IMR-90 (cell line): ENCODE measurements at regions not wholly inside any gene's neighbourhood (a gene's known extent, or its start where the extent isn't known, plus 50 kb on each side); places are given as distances from the start of the nearest gene placed in this dataset.

Experiments used
- ATAC-seq: fragments of 200-7000 bp; cut with Tn5 transposase; 2 replicates; pipeline ENCODE4 v1.9.1; 2020; ENCODE audit warnings: low read depth, mild to moderate bottlenecking, moderate library complexity
- BruUV-seq: library from RNA; stranded (reverse); fragments of 400-500 nt; replicated peaks from 2 replicates; lab custom pipeline; 2021; lab: Mats Ljungman, UMichigan
- CTCF ChIA-PET: fragments of 300-600 bp; formaldehyde crosslinking; extraction: SDS; loops from one replicate; lab custom pipeline; 2021; ENCODE audit warnings: antibody characterized with exemption; lab: Yijun Ruan, JAX
- POLR2A ChIA-PET: fragments of 300-600 bp; sonication (Branson Sonifier 250); formaldehyde crosslinking; loops from one replicate; lab custom pipeline; 2022; ENCODE audit warnings: antibody characterized with exemption; ENCODE audit not compliant: unreplicated experiment; lab: Charles Lee
- DNase-seq: peaks from one replicate; pipeline ENCODE4 v3.0.0; 2013
- H2AFZ ChIP-seq: replicated peaks from 2 replicates; pipeline ENCODE3; 2013; ENCODE audit warnings: low read length, mild to moderate bottlenecking; ENCODE audit not compliant: poor library complexity
- H2AK5ac ChIP-seq: 2 replicates; pipeline ENCODE4 v1.6.1; 2013; ENCODE audit warnings: low read depth, low read length, inconsistent platforms
- H2AK9ac ChIP-seq: replicated peaks from 2 replicates; pipeline ENCODE3; 2013; ENCODE audit warnings: mild to moderate bottlenecking, low read depth, low read length, moderate library complexity; ENCODE audit not compliant: poor library complexity
- H2BK120ac ChIP-seq: 2 replicates; pipeline ENCODE4 v1.6.1; 2013; ENCODE audit warnings: low read depth, low read length, inconsistent platforms
- H2BK15ac ChIP-seq: 3 replicates; pipeline ENCODE4 v1.6.1; 2013; ENCODE audit warnings: low read depth, low read length, inconsistent platforms
- H2BK20ac ChIP-seq: 2 replicates; pipeline ENCODE4 v1.6.1; 2013; ENCODE audit warnings: low read depth, mild to moderate bottlenecking, inconsistent platforms, low read length, moderate library complexity
- H2BK5ac ChIP-seq: 2 replicates; pipeline ENCODE4 v1.6.1; 2013; ENCODE audit warnings: mild to moderate bottlenecking, low read depth, low read length, inconsistent platforms; ENCODE audit not compliant: poor library complexity, severe bottlenecking
- H3K14ac ChIP-seq: replicated peaks from 2 replicates; pipeline ENCODE4 v1.6.1; 2013; ENCODE audit warnings: low read depth, low read length, inconsistent platforms
- H3K18ac ChIP-seq: 2 replicates; pipeline ENCODE4 v1.6.1; 2013; ENCODE audit warnings: low read depth, low read length, control low read depth
- H3K23ac ChIP-seq: 2 replicates; pipeline ENCODE4 v1.6.1; 2013; ENCODE audit warnings: low read depth, low read length, inconsistent platforms
- H3K27ac ChIP-seq: 2 replicates; pipeline ENCODE4 v1.5.1; 2013; ENCODE audit warnings: mild to moderate bottlenecking, control low read depth, low read length; ENCODE audit not compliant: insufficient read depth
- H3K27me3 ChIP-seq: 2 replicates; pipeline ENCODE4 v1.6.1; 2013; ENCODE audit warnings: low read length; ENCODE audit not compliant: control insufficient read depth, insufficient read depth
- H3K36me3 ChIP-seq: 2 replicates; pipeline ENCODE4 v1.6.1; 2013; ENCODE audit warnings: low read length, mixed read lengths; ENCODE audit not compliant: control insufficient read depth, insufficient read depth
- H3K4ac ChIP-seq: 2 replicates; pipeline ENCODE4 v1.6.1; 2013; ENCODE audit warnings: low read depth, low read length, inconsistent platforms
- H3K4me1 ChIP-seq: 2 replicates; pipeline ENCODE4 v1.6.1; 2013; ENCODE audit warnings: low read length, mixed read lengths; ENCODE audit not compliant: control insufficient read depth, insufficient read depth
- H3K4me2 ChIP-seq: 2 replicates; pipeline ENCODE4 v1.6.1; 2013; ENCODE audit warnings: low read depth, mild to moderate bottlenecking, control low read depth, low read length, moderate library complexity
- H3K4me3 ChIP-seq: 2 replicates; pipeline ENCODE4 v1.5.1; 2013; ENCODE audit warnings: low read depth, mild to moderate bottlenecking, control low read depth, low read length, moderate library complexity; ENCODE audit not compliant: insufficient read depth
- H3K56ac ChIP-seq: 2 replicates; pipeline ENCODE4 v1.6.1; 2013; ENCODE audit warnings: low read length, inconsistent platforms; ENCODE audit not compliant: insufficient read depth; ENCODE audit errors: extremely low read depth
- H3K79me1 ChIP-seq, 2 experiments: 2 replicates each; pipeline ENCODE4 v1.6.1; 2013; ENCODE audit warnings: low read length in 2 of 2, inconsistent platforms in 1 of 2, low read depth in 1 of 2
- H3K9ac ChIP-seq: 2 replicates; pipeline ENCODE4 v1.6.1; 2013; ENCODE audit warnings: low read depth, low read length, control low read depth
- H3K9me1 ChIP-seq: 2 replicates; pipeline ENCODE4 v1.6.1; 2013; ENCODE audit warnings: low read length, inconsistent platforms; ENCODE audit not compliant: insufficient read depth
- H3K9me3 ChIP-seq: 2 replicates; pipeline ENCODE4 v1.6.1; 2013; ENCODE audit warnings: low read length; ENCODE audit not compliant: control insufficient read depth, insufficient read depth
- H4K20me1 ChIP-seq: 2 replicates; pipeline ENCODE4 v1.6.1; 2013; ENCODE audit warnings: low read length, inconsistent platforms; ENCODE audit not compliant: insufficient read depth
- H4K5ac ChIP-seq: 2 replicates; pipeline ENCODE4 v1.6.1; 2013; ENCODE audit warnings: mild to moderate bottlenecking, low read depth, low read length, control low read depth
- H4K8ac ChIP-seq, 2 experiments: 2 replicates each; pipeline ENCODE4 v1.6.1; 2013; ENCODE audit warnings: low read depth in 2 of 2, low read length in 2 of 2, control low read depth in 1 of 2, inconsistent platforms in 1 of 2
- H4K91ac ChIP-seq: 2 replicates; pipeline ENCODE4 v1.6.1; 2013; ENCODE audit warnings: low read depth, low read length, inconsistent platforms; ENCODE audit not compliant: insufficient read depth
- BHLHE40 ChIP-seq: fragments of 150-350 bp; IDR thresholded peaks from 2 replicates; pipeline ENCODE4 v1.6.1; 2016; ENCODE audit warnings: mild to moderate bottlenecking, low read depth, low read length
- CEBPB ChIP-seq: IDR thresholded peaks from 2 replicates; pipeline ENCODE4 v1.6.1; 2012; ENCODE audit warnings: low read depth, low read length, improper control_type of control experiment
- MAZ ChIP-seq: IDR thresholded peaks from 2 replicates; pipeline ENCODE4 v1.6.1; 2012; ENCODE audit warnings: low read depth, mild to moderate bottlenecking, low read length, improper control_type of control experiment, moderate library complexity, borderline replicate concordance
- MXI1 ChIP-seq: IDR thresholded peaks from 2 replicates; pipeline ENCODE4 v1.6.1; 2012; ENCODE audit warnings: low read depth, mild to moderate bottlenecking, low read length, moderate library complexity, borderline replicate concordance
- RCOR1 ChIP-seq: IDR thresholded peaks from 2 replicates; pipeline ENCODE4 v1.6.1; 2012; ENCODE audit warnings: mild to moderate bottlenecking, low read length, improper control_type of control experiment; ENCODE audit not compliant: insufficient replicate concordance
- WGBS, 2 experiments: methylation state at CpG; one replicate each; pipeline versions ENCODE4 v1.1.5 to v1.1.7; 2013; ENCODE audit warnings: missing lambda C conversion rate in 2 of 2; ENCODE audit not compliant: insufficient read length in 1 of 2; ENCODE audit errors: extremely low coverage in 2 of 2; 5-methylcytosine and 5-hydroxymethylcytosine counted together
- dilution Hi-C: fragments of 300-500 bp; cut with HindIII; formaldehyde crosslinking; loops from one replicate; pipeline ENCODE4 v1.14.3; 2018; ENCODE audit warnings: low sequenced_read_pairs; ENCODE audit not compliant: unreplicated experiment
- in situ Hi-C: fragments of 300-500 bp; cut with MboI; formaldehyde crosslinking; loops from 3 replicates; pipeline ENCODE4 v1.14.3; 2019; ENCODE audit warnings: low sequenced_read_pairs, inconsistent platforms, mixed read lengths
- intact Hi-C: fragments of 100-400 bp; cut with micrococcal nuclease; formaldehyde crosslinking; loops from 2 replicates; pipeline ENCODE4 v1.10.0; 2022
- TF ChIP-seq, protein P1 (sequence below): fragments of 150-350 bp; IDR thresholded peaks from 2 replicates; pipeline ENCODE4 v1.6.1; 2017; ENCODE audit warnings: mild to moderate bottlenecking, antibody characterized with exemption, low read length, low read depth
- TF ChIP-seq, protein P2 (sequence below): conservative IDR thresholded peaks from 2 replicates; pipeline ENCODE4 v1.5.1; 2012; ENCODE audit warnings: mild to moderate bottlenecking, low read depth, low read length, improper control_type of control experiment

DNA sequence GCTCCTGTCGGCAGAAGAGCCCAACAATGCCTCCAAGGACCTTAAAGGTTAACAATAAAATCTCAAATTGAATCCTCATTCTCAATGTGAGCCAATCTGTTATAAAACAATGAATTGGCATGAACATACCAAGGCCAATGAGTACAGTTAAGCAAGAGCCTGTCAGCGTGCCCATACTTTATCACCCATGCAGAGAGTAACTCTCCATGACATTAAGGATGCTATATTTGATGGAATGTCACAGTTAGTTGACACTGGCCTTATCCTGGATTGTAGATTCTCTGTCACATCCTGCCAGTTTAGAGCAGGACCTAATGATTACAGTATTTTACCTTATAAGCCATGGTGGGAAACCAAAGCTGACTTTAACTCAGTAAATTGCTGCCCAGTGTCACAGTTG, 335.4 kb upstream of the MDFIC2 start:
- in situ Hi-C loops (no loop called here), intact Hi-C loops (no loop called here), dilution Hi-C loops (no loop called here)
- no peak overlapping the region for H4K91ac ChIP-seq
- no peak overlapping the region for H3K4me2 ChIP-seq
- ATAC-seq (no peak), DNase-seq (no peak)
- no peak overlapping the region for H3K9ac ChIP-seq
- H2AFZ ChIP-seq: no peak overlapping the region
- H3K18ac ChIP-seq: no peak overlapping the region
- H2BK120ac ChIP-seq: no peak overlapping the region
- no peaks in the 10 kb centered on the region for H3K9me3 ChIP-seq
- H2AK5ac ChIP-seq: no peak overlapping the region
- H2BK20ac ChIP-seq: no peak overlapping the region
- no peak overlapping the region for H3K27ac ChIP-seq
- H2BK15ac ChIP-seq: no peak overlapping the region
- no peak overlapping the region for H3K14ac ChIP-seq
- no peaks in the 10 kb centered on the region for H4K20me1 ChIP-seq
- H3K79me1 ChIP-seq: no peaks in the 10 kb centered on the region
- H3K56ac ChIP-seq: no peak overlapping the region
- no peak overlapping the region for H3K4me3 ChIP-seq
- H4K8ac ChIP-seq: no peak overlapping the region
- no peak overlapping the region for H2BK5ac ChIP-seq
- no peak overlapping the region for H4K5ac ChIP-seq
- WGBS, 2 experiments: no CpG with 5 or more reads among the region's 2 CpGs
- no TSS peak for BruUV-seq
- no peak overlapping the region for H2AK9ac ChIP-seq
- no peaks in the 10 kb centered on the region for H3K4me1 ChIP-seq
- no peaks in the 10 kb centered on the region for H3K36me3 ChIP-seq
- H3K9me1 ChIP-seq: no peaks in the 10 kb centered on the region
- peaks cover 2% of the 10 kb centered on the region for H3K27me3 ChIP-seq
- CTCF ChIA-PET: no interaction called here
- POLR2A ChIA-PET: no interaction called here
- H3K23ac ChIP-seq: no peak overlapping the region
- no peak overlapping the region for H3K4ac ChIP-seq
- TF ChIP-seq RCOR1 (no peak), CEBPB (no peak), BHLHE40 (no peak), MXI1 (no peak), MAZ (no peak)
- TF ChIP-seq, protein P1, sequence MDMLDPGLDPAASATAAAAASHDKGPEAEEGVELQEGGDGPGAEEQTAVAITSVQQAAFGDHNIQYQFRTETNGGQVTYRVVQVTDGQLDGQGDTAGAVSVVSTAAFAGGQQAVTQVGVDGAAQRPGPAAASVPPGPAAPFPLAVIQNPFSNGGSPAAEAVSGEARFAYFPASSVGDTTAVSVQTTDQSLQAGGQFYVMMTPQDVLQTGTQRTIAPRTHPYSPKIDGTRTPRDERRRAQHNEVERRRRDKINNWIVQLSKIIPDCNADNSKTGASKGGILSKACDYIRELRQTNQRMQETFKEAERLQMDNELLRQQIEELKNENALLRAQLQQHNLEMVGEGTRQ: no peak
- TF ChIP-seq, protein P2, sequence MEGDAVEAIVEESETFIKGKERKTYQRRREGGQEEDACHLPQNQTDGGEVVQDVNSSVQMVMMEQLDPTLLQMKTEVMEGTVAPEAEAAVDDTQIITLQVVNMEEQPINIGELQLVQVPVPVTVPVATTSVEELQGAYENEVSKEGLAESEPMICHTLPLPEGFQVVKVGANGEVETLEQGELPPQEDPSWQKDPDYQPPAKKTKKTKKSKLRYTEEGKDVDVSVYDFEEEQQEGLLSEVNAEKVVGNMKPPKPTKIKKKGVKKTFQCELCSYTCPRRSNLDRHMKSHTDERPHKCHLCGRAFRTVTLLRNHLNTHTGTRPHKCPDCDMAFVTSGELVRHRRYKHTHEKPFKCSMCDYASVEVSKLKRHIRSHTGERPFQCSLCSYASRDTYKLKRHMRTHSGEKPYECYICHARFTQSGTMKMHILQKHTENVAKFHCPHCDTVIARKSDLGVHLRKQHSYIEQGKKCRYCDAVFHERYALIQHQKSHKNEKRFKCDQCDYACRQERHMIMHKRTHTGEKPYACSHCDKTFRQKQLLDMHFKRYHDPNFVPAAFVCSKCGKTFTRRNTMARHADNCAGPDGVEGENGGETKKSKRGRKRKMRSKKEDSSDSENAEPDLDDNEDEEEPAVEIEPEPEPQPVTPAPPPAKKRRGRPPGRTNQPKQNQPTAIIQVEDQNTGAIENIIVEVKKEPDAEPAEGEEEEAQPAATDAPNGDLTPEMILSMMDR: no peak
